HuH-7.5 (cell line): ENCODE measurements at regions not wholly inside any gene's neighbourhood (a gene's known extent, or its start where the extent isn't known, plus 50 kb on each side); places are given as distances from the start of the nearest gene placed in this dataset.

ENCODE experiments used
- DNase-seq: peaks from one replicate; pipeline ENCODE4 v3.0.0; 2011; ENCODE audit warnings: low spot score

- no peak for DNase-seq
Measured at GRCh38 chr12:114936148-114937079, 252.4 kb upstream of the TBX3 start.

- no peak for DNase-seq
Measured at GRCh38 chr12:114935658-114936057, 251.7 kb upstream of the TBX3 start.

- DNase-seq: no peak
Measured at GRCh38 chr12:114933428-114934160, 249.6 kb upstream of the TBX3 start.

- no peak for DNase-seq
Measured at GRCh38 chr12:114932806-114933205, 248.8 kb upstream of the TBX3 start.

- no peak for DNase-seq
Measured at GRCh38 chr12:114931025-114931424, 247.1 kb upstream of the TBX3 start.

- no peak for DNase-seq
Measured at GRCh38 chr12:114926341-114926740, 242.4 kb upstream of the TBX3 start.

GRCh38 chr12:114924946-114925475, 241.0 kb upstream of the TBX3 start:
- DNase-seq: no peak

- DNase-seq: no peak
Measured at GRCh38 chr12:114921781-114922180, 237.8 kb upstream of the TBX3 start.

GRCh38 chr12:114920771-114921554, 237.0 kb upstream of the TBX3 start:
- no peak for DNase-seq

GRCh38 chr12:114919479-114919878, 235.5 kb upstream of the TBX3 start:
- DNase-seq: no peak

- DNase-seq: no peak
Measured at GRCh38 chr12:114918535-114919233, 234.7 kb upstream of the TBX3 start.

GRCh38 chr12:114917953-114918352, 234.0 kb upstream of the TBX3 start:
- DNase-seq: no peak

- no peak for DNase-seq
Measured at GRCh38 chr12:114917307-114917706, 233.3 kb upstream of the TBX3 start.

- no peak for DNase-seq
Measured at GRCh38 chr12:114916541-114916940, 232.6 kb upstream of the TBX3 start.

- DNase-seq: no peak
Measured at GRCh38 chr12:114916124-114916523, 232.1 kb upstream of the TBX3 start.

GRCh38 chr12:114913871-114914801, 230.2 kb upstream of the TBX3 start:
- no peak for DNase-seq

- DNase-seq: no peak
Measured at GRCh38 chr12:114912811-114913210, 228.8 kb upstream of the TBX3 start.

GRCh38 chr12:114911196-114911595, 227.2 kb upstream of the TBX3 start:
- DNase-seq: no peak

GRCh38 chr12:114904254-114905003, 220.5 kb upstream of the TBX3 start:
- no peak for DNase-seq
